ENCODE measurements at regions not wholly inside any gene's neighbourhood (a gene's known extent, or its start where the extent isn't known, plus 50 kb on each side); places are given as distances from the start of the nearest gene placed in this dataset.

DNA sequence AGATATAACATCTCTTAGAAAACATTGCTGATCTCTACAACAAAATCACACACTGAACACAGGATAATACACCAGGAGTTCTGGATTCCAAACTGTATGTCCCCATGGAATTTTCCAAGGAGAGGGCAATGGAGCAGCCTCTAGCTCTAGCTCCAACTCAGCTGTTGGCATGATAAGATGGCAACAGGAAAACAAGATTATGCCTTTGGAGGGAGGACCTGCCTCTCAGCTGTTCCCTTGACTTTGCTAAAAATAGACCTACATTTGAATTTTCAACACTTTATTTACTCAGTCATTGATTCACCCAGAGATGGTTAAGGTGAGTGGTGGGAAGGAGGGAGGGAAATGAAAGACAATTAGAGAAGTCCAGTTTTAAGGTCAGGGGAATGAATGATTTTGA lies 246.7 kb downstream of the ALDH8A1 start:
- H3K36me3 Mint-ChIP-seq (ENCODE audit: insufficient read depth): no peaks in the 10 kb centered on the region
- DNase-seq (ENCODE audit: low spot score, unreplicated experiment): no peak
- H3K27me3 Mint-ChIP-seq: no peaks in the 10 kb centered on the region
- no peak overlapping the region for H3K27ac Mint-ChIP-seq
- TF ChIP-seq, protein P1, sequence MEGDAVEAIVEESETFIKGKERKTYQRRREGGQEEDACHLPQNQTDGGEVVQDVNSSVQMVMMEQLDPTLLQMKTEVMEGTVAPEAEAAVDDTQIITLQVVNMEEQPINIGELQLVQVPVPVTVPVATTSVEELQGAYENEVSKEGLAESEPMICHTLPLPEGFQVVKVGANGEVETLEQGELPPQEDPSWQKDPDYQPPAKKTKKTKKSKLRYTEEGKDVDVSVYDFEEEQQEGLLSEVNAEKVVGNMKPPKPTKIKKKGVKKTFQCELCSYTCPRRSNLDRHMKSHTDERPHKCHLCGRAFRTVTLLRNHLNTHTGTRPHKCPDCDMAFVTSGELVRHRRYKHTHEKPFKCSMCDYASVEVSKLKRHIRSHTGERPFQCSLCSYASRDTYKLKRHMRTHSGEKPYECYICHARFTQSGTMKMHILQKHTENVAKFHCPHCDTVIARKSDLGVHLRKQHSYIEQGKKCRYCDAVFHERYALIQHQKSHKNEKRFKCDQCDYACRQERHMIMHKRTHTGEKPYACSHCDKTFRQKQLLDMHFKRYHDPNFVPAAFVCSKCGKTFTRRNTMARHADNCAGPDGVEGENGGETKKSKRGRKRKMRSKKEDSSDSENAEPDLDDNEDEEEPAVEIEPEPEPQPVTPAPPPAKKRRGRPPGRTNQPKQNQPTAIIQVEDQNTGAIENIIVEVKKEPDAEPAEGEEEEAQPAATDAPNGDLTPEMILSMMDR (IDR thresholded peaks at IDR 0.05; ENCODE audit: unreplicated experiment): no peak
- H3K4me3 Mint-ChIP-seq (ENCODE audit: low read depth): no peak overlapping the region
- H3K9me3 Mint-ChIP-seq (ENCODE audit: low read depth): no peaks in the 10 kb centered on the region
- peaks cover 10% of the 10 kb centered on the region for H3K4me1 Mint-ChIP-seq (ENCODE audit: low read depth)

DNA sequence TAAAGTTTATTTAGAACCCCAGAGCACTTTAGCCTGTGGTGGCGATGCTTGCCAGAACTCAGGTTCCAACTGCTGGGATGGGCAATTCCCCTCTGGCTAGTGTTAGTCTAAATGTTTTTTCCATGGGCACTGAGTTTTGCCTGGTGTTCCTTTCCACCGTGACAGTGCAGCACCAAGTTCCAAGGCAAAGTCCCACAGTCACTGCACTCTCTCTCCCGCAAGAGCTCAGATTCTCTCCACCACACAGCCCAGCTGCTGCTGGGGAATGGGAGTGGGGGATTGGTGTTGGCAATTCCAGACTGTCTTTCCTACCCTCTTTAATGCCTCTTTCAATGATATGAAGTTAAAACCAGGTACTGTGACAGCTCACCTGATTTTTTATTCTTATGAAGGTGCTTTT lies 247.6 kb downstream of the ALDH8A1 start:
- no peak for DNase-seq (ENCODE audit: low spot score, unreplicated experiment)
- H3K4me3 Mint-ChIP-seq (ENCODE audit: low read depth): no peak overlapping the region
- H3K27ac Mint-ChIP-seq: no peak overlapping the region
- H3K27me3 Mint-ChIP-seq: no peaks in the 10 kb centered on the region
- H3K9me3 Mint-ChIP-seq (ENCODE audit: low read depth): no peaks in the 10 kb centered on the region
- peaks cover 10% of the 10 kb centered on the region for H3K4me1 Mint-ChIP-seq (ENCODE audit: low read depth)
- TF ChIP-seq, protein P1 (IDR thresholded peaks at IDR 0.05; ENCODE audit: unreplicated experiment): no peak
- no peaks in the 10 kb centered on the region for H3K36me3 Mint-ChIP-seq (ENCODE audit: insufficient read depth)

DNA sequence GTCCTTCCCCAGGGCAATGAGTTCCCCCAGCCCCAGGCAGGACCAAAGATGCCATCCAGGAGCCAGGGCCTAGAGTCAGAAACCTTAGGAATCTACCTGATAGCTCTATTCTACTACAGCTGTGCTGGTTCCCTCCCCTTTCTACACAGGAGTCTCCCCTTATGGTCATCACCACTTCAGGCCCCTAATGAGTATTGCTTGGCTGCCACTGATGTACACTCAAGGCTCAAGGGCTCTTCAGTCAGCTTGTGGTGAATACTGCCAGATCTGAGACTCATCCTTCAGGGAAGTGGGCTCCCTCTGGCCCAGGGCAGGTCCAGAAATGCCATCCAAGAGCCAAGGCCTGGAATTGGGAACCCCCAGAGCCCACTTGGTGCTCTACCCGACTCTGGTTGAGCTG lies 248.6 kb downstream of the ALDH8A1 start:
- no peak overlapping the region for H3K4me3 Mint-ChIP-seq (ENCODE audit: low read depth)
- no peak for DNase-seq (ENCODE audit: low spot score, unreplicated experiment)
- no peaks in the 10 kb centered on the region for H3K9me3 Mint-ChIP-seq (ENCODE audit: low read depth)
- TF ChIP-seq, protein P1 (IDR thresholded peaks at IDR 0.05; ENCODE audit: unreplicated experiment): no peak
- H3K4me1 Mint-ChIP-seq (ENCODE audit: low read depth): peaks cover 7% of the 10 kb centered on the region
- H3K36me3 Mint-ChIP-seq (ENCODE audit: insufficient read depth): no peaks in the 10 kb centered on the region
- H3K27me3 Mint-ChIP-seq: no peaks in the 10 kb centered on the region
- no peak overlapping the region for H3K27ac Mint-ChIP-seq

DNA sequence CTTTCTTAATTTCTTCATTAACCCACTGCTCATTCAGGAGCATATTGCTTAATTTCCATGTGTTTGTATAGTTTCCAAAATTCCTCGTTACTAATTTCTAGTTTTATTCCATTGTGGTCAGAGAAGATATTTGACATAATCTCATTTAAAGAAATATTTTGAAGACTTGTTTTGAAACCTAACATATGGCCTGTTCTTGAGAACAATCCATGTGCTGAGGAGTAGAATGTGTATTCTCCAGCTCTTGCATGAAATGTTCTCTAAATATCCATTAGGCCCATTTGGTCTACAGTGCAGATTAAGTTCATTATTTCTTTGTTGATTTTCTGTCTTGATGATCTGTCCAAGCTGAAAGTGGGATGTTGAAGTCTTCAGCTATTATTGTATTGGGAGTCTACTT lies 251.7 kb downstream of the ALDH8A1 start:
- H3K4me1 Mint-ChIP-seq (ENCODE audit: low read depth): peaks cover 4% of the 10 kb centered on the region
- no peak for DNase-seq (ENCODE audit: low spot score, unreplicated experiment)
- no peak overlapping the region for H3K4me3 Mint-ChIP-seq (ENCODE audit: low read depth)
- no peaks in the 10 kb centered on the region for H3K36me3 Mint-ChIP-seq (ENCODE audit: insufficient read depth)
- no peak overlapping the region for H3K27ac Mint-ChIP-seq
- TF ChIP-seq, protein P1 (IDR thresholded peaks at IDR 0.05; ENCODE audit: unreplicated experiment): no peak
- H3K9me3 Mint-ChIP-seq (ENCODE audit: low read depth): no peaks in the 10 kb centered on the region
- no peaks in the 10 kb centered on the region for H3K27me3 Mint-ChIP-seq

DNA sequence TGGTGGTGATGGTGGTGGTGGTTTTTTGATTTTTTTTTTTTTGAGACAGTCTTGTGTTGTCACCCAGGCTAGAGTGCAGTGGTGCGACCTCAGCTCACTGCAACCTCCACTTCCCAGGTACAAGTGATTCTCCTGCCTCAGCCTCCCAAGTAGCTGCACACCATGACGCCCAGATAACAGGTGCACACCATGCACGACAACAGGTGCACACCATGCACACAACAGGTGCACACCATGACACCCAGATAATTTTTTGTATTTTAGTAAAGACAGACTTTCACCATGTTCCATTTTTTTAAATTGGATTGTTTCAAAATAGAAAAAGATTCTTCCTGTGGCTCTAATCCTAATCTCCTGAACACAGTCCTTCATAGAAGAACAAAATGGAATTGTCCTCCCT lies 257.9 kb downstream of the ALDH8A1 start:
- Mint-ChIP-seq H3K27me3 (no peaks in the 10 kb centered on the region), H3K4me1 (ENCODE audit: low read depth) (peaks cover 7% of the 10 kb centered on the region), H3K9me3 (ENCODE audit: low read depth) (no peaks in the 10 kb centered on the region), H3K4me3 (ENCODE audit: low read depth) (no peak overlapping the region), H3K27ac (no peak overlapping the region), H3K36me3 (ENCODE audit: insufficient read depth) (no peaks in the 10 kb centered on the region)
- DNase-seq (ENCODE audit: low spot score, unreplicated experiment): no peak
- TF ChIP-seq, protein P1 (IDR thresholded peaks at IDR 0.05; ENCODE audit: unreplicated experiment): no peak
